Keratinocyte (primary cell): ENCODE measurements at regions not wholly inside any gene's neighbourhood (a gene's known extent, or its start where the extent isn't known, plus 50 kb on each side); places are given as distances from the start of the nearest gene placed in this dataset.

Experiments
- DNase-seq: peaks from one replicate; pipeline ENCODE4 v3.0.0-alpha.2; 2011; ENCODE audit warnings: low read depth, missing footprints, low spot score
- FAIRE-seq: peaks from 2 replicates; lab custom pipeline; 2011; peaks lifted over from hg19 to GRCh38; lab: Jason Lieb, UNC
- H2AFZ ChIP-seq: 2 replicates; pipeline ENCODE4 v1.6.0; 2012; ENCODE audit warnings: low read length, control low read depth, inconsistent platforms; ENCODE audit not compliant: control insufficient read depth
- H3K27ac ChIP-seq: 2 replicates; pipeline ENCODE4 v1.5.1; 2011; ENCODE audit warnings: low read length; ENCODE audit not compliant: control insufficient read depth, insufficient read depth
- H3K27me3 ChIP-seq: 3 replicates; pipeline ENCODE4 v1.6.0; 2011; ENCODE audit warnings: low read length; ENCODE audit not compliant: control insufficient read depth, insufficient read depth; ENCODE audit errors: extremely low read depth
- H3K36me3 ChIP-seq, 2 experiments: 2 replicates in 1 of 2; 3 replicates in 1 of 2; pipeline ENCODE4 v1.5.1; 2011; ENCODE audit warnings: low read length in 2 of 2, mild to moderate bottlenecking in 1 of 2; ENCODE audit not compliant: control insufficient read depth in 2 of 2, insufficient read depth in 2 of 2; ENCODE audit errors: extremely low read depth in 1 of 2
- H3K4me1 ChIP-seq: 3 replicates; pipeline ENCODE4 v1.5.1; 2011; ENCODE audit warnings: low read length; ENCODE audit not compliant: control insufficient read depth, insufficient read depth; ENCODE audit errors: extremely low read depth
- H3K4me2 ChIP-seq: 3 replicates; pipeline ENCODE4 v1.6.0; 2011; ENCODE audit warnings: low read depth, low read length; ENCODE audit not compliant: control insufficient read depth, insufficient read depth; ENCODE audit errors: extremely low read depth
- H3K4me3 ChIP-seq, 3 experiments: fragments of 200-600 bp in 1 of 3; sonication (generic) in 1 of 3; 2 replicates in 2 of 3; 3 replicates in 1 of 3; pipeline ENCODE4 v1.5.1; 2011 to 2016; ENCODE audit warnings: low read length in 3 of 3, mild to moderate bottlenecking in 3 of 3, control low read depth in 2 of 3, inconsistent platforms in 1 of 3, low read depth in 1 of 3, mixed read lengths in 1 of 3, mixed run types in 1 of 3, moderate library complexity in 1 of 3; ENCODE audit not compliant: control insufficient read depth in 2 of 3, insufficient read depth in 2 of 3; ENCODE audit errors: extremely low read depth in 1 of 3
- H3K79me2 ChIP-seq: 2 replicates; pipeline ENCODE4 v1.6.0; 2012; ENCODE audit warnings: low read length; ENCODE audit not compliant: control insufficient read depth, insufficient read depth
- H3K9ac ChIP-seq: 3 replicates; pipeline ENCODE4 v1.6.0; 2011; ENCODE audit warnings: low read length; ENCODE audit not compliant: control insufficient read depth, insufficient read depth; ENCODE audit errors: extremely low read depth
- H3K9me1 ChIP-seq: 3 replicates; pipeline ENCODE4 v1.6.0; 2011; ENCODE audit warnings: low read length; ENCODE audit not compliant: control insufficient read depth, insufficient read depth; ENCODE audit errors: extremely low read depth
- H3K9me3 ChIP-seq: 2 replicates; pipeline ENCODE4 v1.5.1; 2012; ENCODE audit warnings: low read depth, low read length; ENCODE audit not compliant: control insufficient read depth
- H4K20me1 ChIP-seq: 3 replicates; pipeline ENCODE4 v1.6.0; 2011; ENCODE audit warnings: low read length; ENCODE audit not compliant: control insufficient read depth, insufficient read depth; ENCODE audit errors: extremely low read depth
- CTCF ChIP-seq, 3 experiments: IDR thresholded peaks in 1 of 3; conservative IDR thresholded peaks in 1 of 3; optimal IDR thresholded peaks in 1 of 3; 2 replicates in 2 of 3; 3 replicates in 1 of 3; pipeline versions ENCODE3 to v1.5.1; 2011; ENCODE audit warnings: low read length in 3 of 3, mild to moderate bottlenecking in 3 of 3, moderate library complexity in 2 of 3, control low read depth in 1 of 3, inconsistent platforms in 1 of 3; ENCODE audit not compliant: insufficient read depth in 2 of 3; ENCODE audit errors: extremely low read depth in 1 of 3
- EZH2 ChIP-seq: IDR thresholded peaks from one replicate; pipeline ENCODE4 v1.6.1; 2012; ENCODE audit warnings: inconsistent platforms, mild to moderate bottlenecking, low read length, moderate library complexity
- dilution Hi-C: fragments of 300-500 bp; cut with MboI; formaldehyde crosslinking; loops from one replicate; pipeline ENCODE4 v1.7.0; 2020; ENCODE audit warnings: low sequenced_read_pairs; ENCODE audit not compliant: extremely low pct_ligation_motif_present

DNA sequence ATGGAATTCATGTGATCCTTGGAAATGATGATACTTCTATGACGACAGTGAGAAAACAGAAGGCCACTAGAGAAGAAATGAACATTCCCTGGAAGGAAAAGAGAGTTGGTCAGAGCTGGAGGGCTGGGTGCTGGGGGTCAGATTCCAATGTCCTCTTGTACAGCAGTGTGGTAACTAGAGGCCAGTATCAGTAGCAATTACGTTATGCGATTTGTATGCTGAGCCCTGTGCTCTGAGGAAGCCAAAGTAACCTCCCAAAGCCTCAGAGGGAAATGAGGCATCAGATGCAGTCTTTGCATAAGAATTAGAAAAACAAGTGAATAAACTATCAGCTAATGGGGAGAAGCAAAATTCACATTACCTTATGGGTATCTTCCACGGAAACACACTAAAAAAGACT, 65.5 kb upstream of the SLC4A11 start:
- TF ChIP-seq CTCF (optimal IDR thresholded peaks at IDR 0.05 in 1 of 3, IDR thresholded peaks at IDR 0.05 in 1 of 3, conservative IDR thresholded peaks at IDR 0.05 in 1 of 3; ENCODE audit: extremely low read depth in 1 of 3, insufficient read depth in 2 of 3, low read length in 3 of 3): no peak
- FAIRE-seq: no peak
- Histone ChIP-seq H3K4me3 (no peak overlapping the region), H3K27ac (no peak overlapping the region), H3K9me3 (no peaks in the 10 kb centered on the region), H3K9ac (no peak overlapping the region), H3K36me3 (peaks cover 39 to 40% of the 10 kb centered on the region in 2 experiments), H2AFZ (no peak overlapping the region), H3K27me3 (no peaks in the 10 kb centered on the region), H3K4me2 (no peak overlapping the region), H4K20me1 (no peaks in the 10 kb centered on the region), H3K9me1 (no peaks in the 10 kb centered on the region), H3K79me2 (no peaks in the 10 kb centered on the region), H3K4me1 (no peaks in the 10 kb centered on the region)
- no peak for DNase-seq
- dilution Hi-C loops: no loop called here

- FAIRE-seq (no peak), DNase-seq (no peak)
- Histone ChIP-seq H4K20me1 (no peaks in the 10 kb centered on the region), H3K27me3 (no peaks in the 10 kb centered on the region), H3K4me3 (no peak overlapping the region), H3K36me3 (peaks cover 29 to 35% of the 10 kb centered on the region in 2 experiments), H3K9me1 (no peaks in the 10 kb centered on the region), H3K4me1 (no peaks in the 10 kb centered on the region), H3K27ac (no peak overlapping the region), H2AFZ (no peak overlapping the region), H3K9me3 (no peaks in the 10 kb centered on the region), H3K4me2 (no peak overlapping the region), H3K79me2 (no peaks in the 10 kb centered on the region), H3K9ac (no peak overlapping the region)
- TF ChIP-seq EZH2 (no peak), CTCF (optimal IDR thresholded peaks at IDR 0.05 in 1 of 3, IDR thresholded peaks at IDR 0.05 in 1 of 3, conservative IDR thresholded peaks at IDR 0.05 in 1 of 3; ENCODE audit: extremely low read depth in 1 of 3, insufficient read depth in 2 of 3, low read length in 3 of 3) (no peak)
- dilution Hi-C loops: no loop called here
Measured at GRCh38 chr20:3297079-3297378, 58.0 kb upstream of the SLC4A11 start.
